ENCODE measurements at regions not wholly inside any gene's neighbourhood (a gene's known extent, or its start where the extent isn't known, plus 50 kb on each side); places are given as distances from the start of the nearest gene placed in this dataset.

- dilution Hi-C loops (cut with HindIII; ENCODE audit: low sequenced_read_pairs, unreplicated experiment), result no loop called here
- H3K56ac ChIP-seq (ENCODE audit: extremely low read depth, insufficient read depth, low read length), result peak overlapping the region; percentile 81
- peak overlapping the region; percentile 94 for H2BK5ac ChIP-seq (ENCODE audit: low read depth, low read length, poor library complexity, severe bottlenecking)
- H2AK9ac ChIP-seq (replicated peaks; ENCODE audit: low read depth, low read length, poor library complexity), result no peak overlapping the region
- no peaks in the 10 kb centered on the region for H3K27me3 ChIP-seq (ENCODE audit: control insufficient read depth, insufficient read depth, low read length)
- peak overlapping the region; percentile 76 for H2AK5ac ChIP-seq (ENCODE audit: low read depth, low read length)
- DNase-seq (peak; percentile 90), ATAC-seq (ENCODE audit: low read depth) (peak; percentile 20; the same call in 1 of the 2 replicates)
- no peaks in the 10 kb centered on the region for H3K36me3 ChIP-seq (ENCODE audit: control insufficient read depth, insufficient read depth, low read length)
- peak overlapping the region; percentile 29 to 90 for H4K8ac ChIP-seq (ENCODE audit: low read depth in 2 of 2, low read length in 2 of 2)
- peak overlapping the region; percentile 76 for H4K5ac ChIP-seq (ENCODE audit: low read depth, low read length)
- BruUV-seq (replicated peaks), result no TSS peak
- peak overlapping the region; percentile 77 for H2AFZ ChIP-seq (replicated peaks; ENCODE audit: low read length, poor library complexity)
- peaks cover 26% of the 10 kb centered on the region for H3K4me1 ChIP-seq (ENCODE audit: control insufficient read depth, insufficient read depth, low read length)
- peak; percentile 33; the same call in 1 of the 2 replicates for TF ChIP-seq FOS (IDR thresholded peaks at IDR 0.05; ENCODE audit: low read depth, low read length)
- no peak for TF ChIP-seq SMC3 (IDR thresholded peaks at IDR 0.05; ENCODE audit: low read depth, low read length)
- TF ChIP-seq, protein P1, sequence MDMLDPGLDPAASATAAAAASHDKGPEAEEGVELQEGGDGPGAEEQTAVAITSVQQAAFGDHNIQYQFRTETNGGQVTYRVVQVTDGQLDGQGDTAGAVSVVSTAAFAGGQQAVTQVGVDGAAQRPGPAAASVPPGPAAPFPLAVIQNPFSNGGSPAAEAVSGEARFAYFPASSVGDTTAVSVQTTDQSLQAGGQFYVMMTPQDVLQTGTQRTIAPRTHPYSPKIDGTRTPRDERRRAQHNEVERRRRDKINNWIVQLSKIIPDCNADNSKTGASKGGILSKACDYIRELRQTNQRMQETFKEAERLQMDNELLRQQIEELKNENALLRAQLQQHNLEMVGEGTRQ (IDR thresholded peaks at IDR 0.05; ENCODE audit: low read depth, low read length), result 0 out of 2 replicates have a peak, but pooled peaks have one; percentile 21
- TF ChIP-seq RFX5 (IDR thresholded peaks at IDR 0.05; ENCODE audit: low read depth, low read length), result no peak
- TF ChIP-seq MAFK (IDR thresholded peaks at IDR 0.05; ENCODE audit: low read depth, low read length), result peak; percentile 21
- TF ChIP-seq CEBPB (IDR thresholded peaks at IDR 0.05; ENCODE audit: low read depth, low read length), result peak; percentile 45; the same call in 1 of the 2 replicates
- no peak for TF ChIP-seq RCOR1 (IDR thresholded peaks at IDR 0.05; ENCODE audit: insufficient replicate concordance, low read length)
- H3K4ac ChIP-seq (ENCODE audit: low read depth, low read length), result peak overlapping the region; percentile 92
- peak overlapping the region; percentile 85 for H4K91ac ChIP-seq (ENCODE audit: insufficient read depth, low read depth, low read length)
- peaks cover 18% of the 10 kb centered on the region; the same call in 1 of the 2 replicates for H3K9me1 ChIP-seq (ENCODE audit: insufficient read depth, low read length)
- H3K79me1 ChIP-seq (ENCODE audit: low read depth in 1 of 2, low read length in 2 of 2), result peaks cover 0 to 7% of the 10 kb centered on the region in 2 experiments; a peak in 1 of 4 replicates
- in situ Hi-C loops (cut with MboI; ENCODE audit: low sequenced_read_pairs), result no loop called here
- H3K9me3 ChIP-seq (ENCODE audit: control insufficient read depth, insufficient read depth, low read length), result no peaks in the 10 kb centered on the region
- peak overlapping the region; percentile 97 for H2BK120ac ChIP-seq (ENCODE audit: low read depth, low read length)
- H3K27ac ChIP-seq (ENCODE audit: insufficient read depth, low read length), result peak overlapping the region; percentile 74
- H4K20me1 ChIP-seq (ENCODE audit: insufficient read depth, low read length), result no peaks in the 10 kb centered on the region
- peak overlapping the region; percentile 84 for H3K23ac ChIP-seq (ENCODE audit: low read depth, low read length)
- 0% methylated on average over 2 of the region's 4 CpGs; no CpG with 5 or more reads in 1 of the 2 experiments for WGBS, 2 experiments (ENCODE audit: extremely low coverage in 2 of 2, insufficient read length in 1 of 2)
- ChIA-PET CTCF (interaction anchor here (0.5 kb wide), 1 partner anchor 168 kb away, joined by 4 read pairs; no protein-coding TSS in a partner anchor), POLR2A (ENCODE audit: unreplicated experiment) (interaction anchor here (0.6 kb wide), 1 partner anchor 222 kb away, joined by 4 read pairs; no protein-coding TSS in a partner anchor)
- peak overlapping the region; percentile 71 for H3K14ac ChIP-seq (replicated peaks; ENCODE audit: low read depth, low read length)
- peak overlapping the region; percentile 97 for H2BK20ac ChIP-seq (ENCODE audit: low read depth, low read length)
- no peak overlapping the region for H3K4me3 ChIP-seq (ENCODE audit: insufficient read depth, low read depth, low read length)
- peak overlapping the region; percentile 84 for H2BK15ac ChIP-seq (ENCODE audit: low read depth, low read length)
- H3K4me2 ChIP-seq (ENCODE audit: low read depth, low read length), result peak overlapping the region; percentile 43; the same call in 1 of the 2 replicates
- peak overlapping the region; percentile 92 for H3K18ac ChIP-seq (ENCODE audit: low read depth, low read length)
- peak overlapping the region; percentile 56; the same call in 1 of the 2 replicates for H3K9ac ChIP-seq (ENCODE audit: low read depth, low read length)
- intact Hi-C loops (cut with micrococcal nuclease), result no loop called here
Observed at GRCh38 chr12:75660107-75660530, 148.7 kb upstream of the KRR1 start.
